ENCODE measurements at regions not wholly inside any gene's neighbourhood (a gene's known extent, or its start where the extent isn't known, plus 50 kb on each side); places are given as distances from the start of the nearest gene placed in this dataset.

DNA sequence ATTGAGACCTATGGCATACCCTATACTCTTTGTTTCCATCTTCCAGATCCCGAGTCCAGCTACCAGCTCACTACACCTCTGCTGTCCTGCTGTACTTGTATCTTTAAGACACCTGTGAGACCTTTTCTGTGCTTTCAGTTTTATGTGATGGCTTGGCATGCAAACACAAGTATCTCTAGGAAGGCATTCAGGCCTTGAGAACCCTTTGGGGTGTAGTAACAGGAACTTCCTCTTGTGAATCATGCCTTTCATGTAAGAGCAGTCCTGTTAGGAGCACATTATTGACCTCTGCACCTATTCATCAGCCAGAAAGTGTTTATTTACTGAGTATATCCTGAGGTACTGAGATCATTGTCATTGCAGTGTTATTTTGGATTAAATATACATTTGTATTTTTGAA lies 87.0 kb upstream of the HTR2A start:
- Histone ChIP-seq H3K4me2 (ENCODE audit: low read length) (no peak overlapping the region), H3K36me3 (ENCODE audit: insufficient read depth, low read length) (no peaks in the 10 kb centered on the region), H3K79me2 (replicated peaks; ENCODE audit: insufficient read depth, low read length) (no peaks in the 10 kb centered on the region), H3K9ac (ENCODE audit: low read length) (no peak overlapping the region), H3K9me2 (ENCODE audit: insufficient read depth, low read length) (no peaks in the 10 kb centered on the region), H3F3A (ENCODE audit: insufficient read depth, low read length, poor library complexity, severe bottlenecking) (no peaks in the 10 kb centered on the region), H3K27me3 (ENCODE audit: insufficient read depth, low read depth, low read length) (no peaks in the 10 kb centered on the region), H2AFZ (ENCODE audit: low read depth, low read length) (no peak overlapping the region), H3K27ac (ENCODE audit: low read length) (no peak overlapping the region), H3K4me3 (ENCODE audit: low read length) (no peak overlapping the region), H3K9me3 (ENCODE audit: low read length) (no peaks in the 10 kb centered on the region), H4K20me1 (ENCODE audit: insufficient read depth) (no peaks in the 10 kb centered on the region)
- TF ChIP-seq MXI1 (conservative IDR thresholded peaks at IDR 0.05; ENCODE audit: poor library complexity, severe bottlenecking) = no peak
- TF ChIP-seq RAD21 (conservative IDR thresholded peaks at IDR 0.05) = no peak
- TF ChIP-seq, protein P1, sequence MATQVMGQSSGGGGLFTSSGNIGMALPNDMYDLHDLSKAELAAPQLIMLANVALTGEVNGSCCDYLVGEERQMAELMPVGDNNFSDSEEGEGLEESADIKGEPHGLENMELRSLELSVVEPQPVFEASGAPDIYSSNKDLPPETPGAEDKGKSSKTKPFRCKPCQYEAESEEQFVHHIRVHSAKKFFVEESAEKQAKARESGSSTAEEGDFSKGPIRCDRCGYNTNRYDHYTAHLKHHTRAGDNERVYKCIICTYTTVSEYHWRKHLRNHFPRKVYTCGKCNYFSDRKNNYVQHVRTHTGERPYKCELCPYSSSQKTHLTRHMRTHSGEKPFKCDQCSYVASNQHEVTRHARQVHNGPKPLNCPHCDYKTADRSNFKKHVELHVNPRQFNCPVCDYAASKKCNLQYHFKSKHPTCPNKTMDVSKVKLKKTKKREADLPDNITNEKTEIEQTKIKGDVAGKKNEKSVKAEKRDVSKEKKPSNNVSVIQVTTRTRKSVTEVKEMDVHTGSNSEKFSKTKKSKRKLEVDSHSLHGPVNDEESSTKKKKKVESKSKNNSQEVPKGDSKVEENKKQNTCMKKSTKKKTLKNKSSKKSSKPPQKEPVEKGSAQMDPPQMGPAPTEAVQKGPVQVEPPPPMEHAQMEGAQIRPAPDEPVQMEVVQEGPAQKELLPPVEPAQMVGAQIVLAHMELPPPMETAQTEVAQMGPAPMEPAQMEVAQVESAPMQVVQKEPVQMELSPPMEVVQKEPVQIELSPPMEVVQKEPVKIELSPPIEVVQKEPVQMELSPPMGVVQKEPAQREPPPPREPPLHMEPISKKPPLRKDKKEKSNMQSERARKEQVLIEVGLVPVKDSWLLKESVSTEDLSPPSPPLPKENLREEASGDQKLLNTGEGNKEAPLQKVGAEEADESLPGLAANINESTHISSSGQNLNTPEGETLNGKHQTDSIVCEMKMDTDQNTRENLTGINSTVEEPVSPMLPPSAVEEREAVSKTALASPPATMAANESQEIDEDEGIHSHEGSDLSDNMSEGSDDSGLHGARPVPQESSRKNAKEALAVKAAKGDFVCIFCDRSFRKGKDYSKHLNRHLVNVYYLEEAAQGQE (IDR thresholded peaks at IDR 0.05; ENCODE audit: borderline replicate concordance) = no peak
- TF ChIP-seq, protein P2, sequence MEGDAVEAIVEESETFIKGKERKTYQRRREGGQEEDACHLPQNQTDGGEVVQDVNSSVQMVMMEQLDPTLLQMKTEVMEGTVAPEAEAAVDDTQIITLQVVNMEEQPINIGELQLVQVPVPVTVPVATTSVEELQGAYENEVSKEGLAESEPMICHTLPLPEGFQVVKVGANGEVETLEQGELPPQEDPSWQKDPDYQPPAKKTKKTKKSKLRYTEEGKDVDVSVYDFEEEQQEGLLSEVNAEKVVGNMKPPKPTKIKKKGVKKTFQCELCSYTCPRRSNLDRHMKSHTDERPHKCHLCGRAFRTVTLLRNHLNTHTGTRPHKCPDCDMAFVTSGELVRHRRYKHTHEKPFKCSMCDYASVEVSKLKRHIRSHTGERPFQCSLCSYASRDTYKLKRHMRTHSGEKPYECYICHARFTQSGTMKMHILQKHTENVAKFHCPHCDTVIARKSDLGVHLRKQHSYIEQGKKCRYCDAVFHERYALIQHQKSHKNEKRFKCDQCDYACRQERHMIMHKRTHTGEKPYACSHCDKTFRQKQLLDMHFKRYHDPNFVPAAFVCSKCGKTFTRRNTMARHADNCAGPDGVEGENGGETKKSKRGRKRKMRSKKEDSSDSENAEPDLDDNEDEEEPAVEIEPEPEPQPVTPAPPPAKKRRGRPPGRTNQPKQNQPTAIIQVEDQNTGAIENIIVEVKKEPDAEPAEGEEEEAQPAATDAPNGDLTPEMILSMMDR (IDR thresholded peaks at IDR 0.05; ENCODE audit: poor library complexity, severe bottlenecking) = no peak
- TF ChIP-seq SMC3 (conservative IDR thresholded peaks at IDR 0.05; ENCODE audit: poor library complexity) = no peak
- no peak for TF ChIP-seq POLR2AphosphoS5 (IDR thresholded peaks at IDR 0.05)
- no peak for TF ChIP-seq TAF1 (IDR thresholded peaks at IDR 0.05; ENCODE audit: low read depth)
- TF ChIP-seq EP300 (conservative IDR thresholded peaks at IDR 0.05; ENCODE audit: poor library complexity, severe bottlenecking) = no peak
- TF ChIP-seq EZH2 (IDR thresholded peaks at IDR 0.05; ENCODE audit: borderline replicate concordance, insufficient read depth, low read length, poor library complexity, severe bottlenecking) = no peak

DNA sequence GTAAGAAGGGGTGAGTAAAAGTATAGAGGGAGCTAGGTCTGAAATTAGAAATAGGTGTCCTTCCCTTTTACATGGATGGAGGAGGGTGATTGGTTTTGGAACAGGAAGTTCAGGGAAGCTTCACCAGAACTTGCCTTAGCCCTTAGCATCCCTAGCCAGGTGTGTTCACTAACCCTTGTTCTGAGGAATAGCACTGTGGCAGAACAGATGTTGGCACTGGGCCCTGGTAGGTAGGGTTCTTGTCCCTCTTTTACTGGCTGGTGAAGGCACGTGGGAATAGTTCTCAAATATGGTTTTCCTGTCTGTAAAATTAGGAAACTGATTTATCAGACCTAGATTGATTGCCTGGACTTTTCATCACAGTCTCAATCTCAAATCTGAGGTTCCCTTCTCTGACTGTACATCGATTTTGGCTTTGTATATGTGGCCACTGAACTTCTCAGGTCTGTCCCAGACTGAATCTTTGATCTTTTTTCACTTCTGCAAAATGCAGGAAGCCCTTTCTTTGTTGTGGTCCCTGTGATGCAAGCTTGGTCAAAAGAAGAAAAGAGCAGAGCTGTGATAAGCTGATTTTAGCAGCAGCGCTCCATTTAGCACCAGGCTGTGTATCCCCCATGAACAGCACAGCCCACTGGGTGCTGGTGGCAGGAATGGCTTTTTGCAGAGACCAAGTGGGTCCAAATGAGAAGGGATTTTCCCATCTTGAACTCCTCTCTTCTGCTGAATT lies 86.2 kb upstream of the HTR2A start:
- H3K27ac ChIP-seq (ENCODE audit: low read length) = no peak overlapping the region
- no peaks in the 10 kb centered on the region for H3K9me2 ChIP-seq (ENCODE audit: insufficient read depth, low read length)
- no peaks in the 10 kb centered on the region for H3K36me3 ChIP-seq (ENCODE audit: insufficient read depth, low read length)
- no peak overlapping the region for H3K9ac ChIP-seq (ENCODE audit: low read length)
- no peaks in the 10 kb centered on the region for H4K20me1 ChIP-seq (ENCODE audit: insufficient read depth)
- no peaks in the 10 kb centered on the region for H3K27me3 ChIP-seq (ENCODE audit: insufficient read depth, low read depth, low read length)
- TF ChIP-seq EP300 (conservative IDR thresholded peaks at IDR 0.05; ENCODE audit: poor library complexity, severe bottlenecking) (no peak), MXI1 (conservative IDR thresholded peaks at IDR 0.05; ENCODE audit: poor library complexity, severe bottlenecking) (no peak), TAF1 (IDR thresholded peaks at IDR 0.05; ENCODE audit: low read depth) (no peak), RAD21 (conservative IDR thresholded peaks at IDR 0.05) (no peak), POLR2AphosphoS5 (IDR thresholded peaks at IDR 0.05) (no peak), EZH2 (IDR thresholded peaks at IDR 0.05; ENCODE audit: borderline replicate concordance, insufficient read depth, low read length, poor library complexity, severe bottlenecking) (no peak), SMC3 (conservative IDR thresholded peaks at IDR 0.05; ENCODE audit: poor library complexity) (no peak)
- TF ChIP-seq, protein P2 (IDR thresholded peaks at IDR 0.05; ENCODE audit: poor library complexity, severe bottlenecking) = no peak
- TF ChIP-seq, protein P1 (IDR thresholded peaks at IDR 0.05; ENCODE audit: borderline replicate concordance) = no peak
- no peaks in the 10 kb centered on the region for H3K79me2 ChIP-seq (replicated peaks; ENCODE audit: insufficient read depth, low read length)
- no peak overlapping the region for H3K4me2 ChIP-seq (ENCODE audit: low read length)
- no peaks in the 10 kb centered on the region for H3F3A ChIP-seq (ENCODE audit: insufficient read depth, low read length, poor library complexity, severe bottlenecking)
- H3K9me3 ChIP-seq (ENCODE audit: low read length) = no peaks in the 10 kb centered on the region
- no peak overlapping the region for H2AFZ ChIP-seq (ENCODE audit: low read depth, low read length)
- no peak overlapping the region for H3K4me3 ChIP-seq (ENCODE audit: low read length)

Measured in neural cell (in vitro differentiated cells).